ENCODE measurements at regions not wholly inside any gene's neighbourhood (a gene's known extent, or its start where the extent isn't known, plus 50 kb on each side); places are given as distances from the start of the nearest gene placed in this dataset.

- no peak overlapping the region for H3K27ac ChIP-seq (ENCODE audit: low read depth in 2 of 2, low read length in 1 of 2)
- TF ChIP-seq EZH2phosphoT487 (IDR thresholded peaks at IDR 0.05; ENCODE audit: borderline replicate concordance, low read depth) (no peak), EP300 (IDR thresholded peaks at IDR 0.05; ENCODE audit: borderline replicate concordance in 1 of 2, low read depth in 1 of 2, low read length in 1 of 2) (no peak), SIN3A (IDR thresholded peaks at IDR 0.05; ENCODE audit: borderline replicate concordance, low read depth, low read length) (no peak), RCOR1 (IDR thresholded peaks at IDR 0.05; ENCODE audit: low read length) (no peak), IRF3 (IDR thresholded peaks at IDR 0.05; ENCODE audit: low read depth, low read length) (no peak), GATA2 (CRISPR knock-in tag; IDR thresholded peaks at IDR 0.05) (no peak), JUND (IDR thresholded peaks at IDR 0.05) (no peak), ZBTB33 (IDR thresholded peaks at IDR 0.05; ENCODE audit: borderline replicate concordance, low read depth) (no peak), PBX3 (IDR thresholded peaks at IDR 0.05) (no peak), REST (IDR thresholded peaks at IDR 0.05; ENCODE audit: low read depth, low read length) (no peak), TCF12 (IDR thresholded peaks at IDR 0.05) (no peak), CTCF (IDR thresholded peaks at IDR 0.05) (no peak), USF2 (IDR thresholded peaks at IDR 0.05; ENCODE audit: borderline replicate concordance, low read depth, low read length) (no peak), USF1 (IDR thresholded peaks at IDR 0.05; ENCODE audit: borderline replicate concordance, low read depth) (no peak), RAD21 (IDR thresholded peaks at IDR 0.05; ENCODE audit: low read length) (no peak), YY1 (IDR thresholded peaks at IDR 0.05; ENCODE audit: low read depth) (no peak), MEF2A (IDR thresholded peaks at IDR 0.05; ENCODE audit: borderline replicate concordance, low read depth) (no peak), TEAD4 (IDR thresholded peaks at IDR 0.05; ENCODE audit: borderline replicate concordance, insufficient read depth) (no peak), NRF1 (IDR thresholded peaks at IDR 0.05; ENCODE audit: low read depth, low read length) (no peak), FOXM1 (IDR thresholded peaks at IDR 0.05; ENCODE audit: low read depth) (no peak)
- POLR2A ChIA-PET: no interaction called here
- no peak overlapping the region for H3K9ac ChIP-seq
- no peaks in the 10 kb centered on the region for H3K27me3 ChIP-seq (ENCODE audit: insufficient read depth)
- no peaks in the 10 kb centered on the region for H3K36me3 ChIP-seq (replicated peaks in 1 of 2; ENCODE audit: control insufficient read depth in 1 of 2, insufficient read depth in 2 of 2, low read length in 1 of 2)
- H3K9me3 ChIP-seq: no peaks in the 10 kb centered on the region; the same call in 1 of the 2 replicates
- H3K4me1 ChIP-seq (ENCODE audit: control insufficient read depth in 1 of 2, insufficient read depth in 2 of 2, low read depth in 1 of 2, low read length in 1 of 2): peaks cover 0 to 3% of the 10 kb centered on the region in 2 experiments; a peak in 2 of 4 replicates
- H3K4me3 ChIP-seq (ENCODE audit: low read depth in 2 of 2, low read length in 1 of 2): no peak overlapping the region
- WGBS (ENCODE audit: low lambda C conversion rate): 29% methylated on average over 1 of the region's 1 CpG
- DNase-seq: no peak
- H2AFZ ChIP-seq (ENCODE audit: low read depth): no peak overlapping the region
- CTCF ChIA-PET: no interaction called here
- H3K9me2 ChIP-seq: no peaks in the 10 kb centered on the region
- H3F3A ChIP-seq (replicated peaks; ENCODE audit: insufficient read depth): no peaks in the 10 kb centered on the region
- no peak overlapping the region for H3K4me2 ChIP-seq
- H4K20me1 ChIP-seq (ENCODE audit: insufficient read depth): no peaks in the 10 kb centered on the region
- H3K79me2 ChIP-seq (ENCODE audit: insufficient read depth): no peaks in the 10 kb centered on the region
Measured at GRCh38 chr6:80959034-80959433, 793.4 kb downstream of the TENT5A start.
